Ramos (cell line): ENCODE measurements at regions not wholly inside any gene's neighbourhood (a gene's known extent, or its start where the extent isn't known, plus 50 kb on each side); places are given as distances from the start of the nearest gene placed in this dataset.
"Not testable (repeated sequence)": the region's sequence is repeated elsewhere in the genome, so short reads cannot be mapped to it uniquely, and the experiment has no call there.

ENCODE experiments used
- in situ Hi-C: fragments of 300-500 bp; cut with MboI; formaldehyde crosslinking; loops from one replicate; pipeline ENCODE4 v1.14.3; 2022; ENCODE audit warnings: low sequenced_read_pairs; ENCODE audit not compliant: unreplicated experiment

DNA sequence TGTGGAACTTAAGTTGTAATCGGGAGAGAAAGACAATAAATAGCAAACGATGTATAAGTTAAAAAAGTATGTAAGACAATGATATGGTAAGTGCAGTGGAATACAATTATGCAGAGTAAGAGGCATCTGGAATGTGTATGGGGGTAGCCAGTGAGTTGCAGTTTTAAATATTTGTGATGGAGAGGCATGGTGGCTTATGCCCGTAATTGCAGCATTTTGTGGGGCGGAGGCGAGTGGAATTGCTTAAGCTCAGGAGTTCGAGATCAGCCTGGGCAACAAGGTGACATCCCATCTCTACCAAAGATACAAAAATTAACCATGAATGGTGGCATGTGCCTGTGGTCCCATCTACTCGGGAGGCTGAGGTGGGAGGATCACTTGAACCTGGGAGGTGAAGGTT is 52.5 kb upstream of the WDFY3 start:
- in situ Hi-C loops = no loop called here

DNA sequence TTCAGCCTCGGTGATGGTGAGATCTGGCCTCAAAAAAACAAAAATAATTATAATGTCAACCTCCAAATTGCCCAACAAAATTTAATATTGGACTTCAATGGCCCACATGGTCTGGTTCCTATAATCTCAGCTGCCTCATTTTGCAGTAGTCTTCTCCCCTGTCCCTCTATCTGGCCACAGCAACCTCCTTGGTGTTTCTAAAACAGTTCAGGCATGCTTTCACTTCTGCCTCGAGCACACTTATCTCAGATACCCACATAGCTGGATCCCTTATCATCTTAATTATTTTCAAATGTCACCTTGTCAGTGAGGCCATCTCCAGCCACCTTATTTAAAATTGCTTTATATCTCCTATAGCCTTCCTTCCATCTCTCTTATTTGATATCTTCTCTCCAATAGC is 52.9 kb upstream of the WDFY3 start:
- in situ Hi-C loops = no loop called here

DNA sequence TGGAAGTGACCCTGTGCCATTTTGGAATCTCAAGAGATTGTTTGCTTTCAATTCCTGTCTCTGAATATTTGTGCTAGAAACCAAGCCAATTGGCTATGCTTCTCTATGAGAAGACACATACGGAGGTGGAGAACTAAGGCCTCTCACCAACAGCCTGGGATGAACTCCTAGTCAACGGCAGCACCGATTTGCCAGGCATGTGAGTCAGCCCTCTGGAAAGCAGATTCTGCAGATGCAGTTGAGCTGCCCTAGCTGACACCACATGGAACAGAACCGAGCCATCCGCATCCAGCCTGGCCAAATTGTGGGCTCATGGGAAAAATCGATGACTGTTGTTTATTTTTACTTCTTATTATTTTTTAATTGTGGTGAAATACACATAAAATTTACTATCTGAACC is 58.2 kb upstream of the WDFY3 start:
- in situ Hi-C loops = no loop called here

DNA sequence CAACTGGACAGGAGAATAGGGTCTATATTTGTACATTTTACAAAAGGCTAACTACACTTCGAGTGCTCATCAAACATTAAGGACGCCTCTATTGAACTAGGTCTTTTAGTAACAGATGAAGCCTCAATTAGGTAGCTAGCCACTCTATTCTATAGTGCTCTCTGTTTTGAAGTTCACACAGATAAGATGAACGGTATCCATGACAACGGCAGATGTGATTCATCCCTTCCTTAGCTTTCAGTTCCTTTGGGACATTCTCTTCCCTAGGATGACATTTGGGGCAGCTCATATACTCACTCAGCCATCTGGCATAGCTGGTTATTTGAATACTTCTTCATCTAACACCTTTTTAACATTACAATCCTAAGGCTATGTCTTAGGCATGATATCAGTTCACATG is 62.4 kb upstream of the WDFY3 start:
- in situ Hi-C loops = no loop called here

DNA sequence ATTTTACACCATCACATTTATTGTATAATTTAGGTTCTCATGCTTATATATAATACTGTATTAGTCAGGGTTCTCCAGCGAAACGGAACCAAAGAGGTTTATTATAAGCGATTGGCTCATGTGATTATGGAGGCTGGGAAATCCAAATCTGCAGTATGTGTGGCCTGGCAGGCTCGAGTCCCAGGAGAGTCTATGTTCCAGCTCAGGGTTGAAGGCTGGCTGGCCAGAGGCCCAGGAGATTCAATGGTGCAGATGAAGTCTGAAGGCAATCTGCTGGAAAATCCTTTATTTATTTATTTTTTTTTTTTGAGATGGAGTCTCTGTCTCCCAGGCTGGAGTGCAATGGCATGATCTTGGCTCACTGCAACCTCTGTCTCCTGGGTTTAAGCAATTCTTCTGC is 63.0 kb upstream of the WDFY3 start:
- in situ Hi-C loops = no loop called here

DNA sequence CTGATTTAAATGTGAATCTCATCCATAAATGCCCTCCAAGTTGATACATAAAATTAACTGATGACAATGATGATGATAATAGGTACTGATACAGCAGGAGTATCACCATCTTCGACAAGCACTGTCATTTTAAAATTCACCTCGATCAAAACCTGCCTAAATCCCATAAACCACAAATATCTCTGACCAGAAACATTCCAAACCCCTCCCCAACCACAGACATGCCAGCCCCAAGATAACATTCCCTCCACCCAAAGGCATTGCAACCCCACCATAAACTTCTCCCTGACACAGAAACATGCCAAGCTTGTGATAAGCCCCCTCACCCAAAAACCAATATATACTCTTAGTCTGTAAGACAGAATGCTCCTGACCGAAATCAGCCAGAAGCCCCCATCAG is 63.7 kb upstream of the WDFY3 start:
- in situ Hi-C loops = no loop called here

DNA sequence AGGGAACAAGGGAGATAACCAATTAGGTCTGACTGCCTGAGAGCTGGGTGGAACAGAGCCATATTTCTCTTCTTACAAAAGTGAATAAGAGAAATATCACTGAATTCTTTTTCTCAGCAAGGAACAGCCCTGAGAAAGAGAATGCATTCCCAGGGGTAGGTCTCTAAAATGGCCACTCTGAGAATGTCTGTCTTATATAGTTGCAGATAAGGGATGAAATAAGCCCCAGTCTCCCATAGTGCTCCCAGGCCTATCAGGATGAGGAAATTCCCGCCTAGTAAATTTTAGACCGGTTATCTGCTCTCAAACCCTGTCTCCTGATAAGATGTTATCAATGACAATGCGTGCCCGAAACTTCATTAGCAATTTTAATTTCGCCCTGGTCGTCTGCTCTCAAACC is 67.3 kb upstream of the WDFY3 start:
- in situ Hi-C loops = not testable (repeated sequence)

DNA sequence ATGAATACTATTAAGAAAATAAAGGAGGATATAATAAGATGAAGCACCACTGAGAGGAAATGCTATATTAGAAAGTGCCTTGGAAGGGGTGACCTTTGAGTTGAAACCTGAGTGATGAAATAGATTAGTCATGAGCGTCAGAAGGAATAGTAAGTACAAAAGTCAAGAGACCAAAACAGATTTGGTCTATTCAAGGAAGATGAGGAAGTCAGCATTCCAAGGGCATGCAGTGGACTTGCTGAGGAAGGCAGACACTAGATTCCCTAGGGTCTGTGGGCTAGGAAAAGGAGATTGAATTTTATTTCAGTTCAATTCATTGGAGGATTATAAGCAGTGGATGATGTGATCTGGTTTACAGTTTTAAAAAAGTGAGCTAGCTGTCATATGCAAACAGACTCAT is 73.0 kb upstream of the WDFY3 start:
- in situ Hi-C loops = no loop called here

DNA sequence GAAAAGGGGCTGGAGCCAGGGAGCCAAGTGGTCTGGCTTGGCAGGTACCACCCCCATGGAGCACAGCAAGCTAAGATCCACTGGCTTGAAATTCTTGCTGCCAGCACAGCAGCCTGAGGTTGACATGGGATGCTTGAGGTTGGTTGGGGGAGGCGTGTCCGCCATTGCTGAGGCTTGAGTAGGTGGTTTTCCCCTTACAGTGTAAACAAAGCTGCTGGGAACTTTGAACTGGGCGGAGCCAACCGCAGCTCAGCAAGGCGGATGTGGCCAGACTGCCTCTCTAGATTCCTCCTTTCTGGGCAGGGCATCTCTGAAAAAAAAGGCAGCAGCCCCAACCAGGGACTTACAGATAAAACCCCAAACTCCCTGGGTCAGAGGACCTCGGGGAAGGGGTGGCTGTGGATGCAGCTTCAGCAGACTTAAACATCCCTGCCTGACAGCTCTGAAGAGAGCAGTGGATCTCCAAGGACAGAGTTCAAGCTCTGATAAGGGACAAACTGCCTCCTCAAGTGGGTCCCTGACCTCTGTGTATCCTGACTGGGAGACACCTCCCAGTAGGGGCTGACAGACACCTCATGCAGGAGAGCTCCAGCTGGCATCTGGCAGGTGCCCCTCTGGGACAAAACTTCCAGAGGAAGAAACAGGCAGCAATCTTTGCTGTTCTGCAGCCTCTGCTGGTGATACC is 77.5 kb upstream of the WDFY3 start:
- in situ Hi-C loops = not testable (repeated sequence)

DNA sequence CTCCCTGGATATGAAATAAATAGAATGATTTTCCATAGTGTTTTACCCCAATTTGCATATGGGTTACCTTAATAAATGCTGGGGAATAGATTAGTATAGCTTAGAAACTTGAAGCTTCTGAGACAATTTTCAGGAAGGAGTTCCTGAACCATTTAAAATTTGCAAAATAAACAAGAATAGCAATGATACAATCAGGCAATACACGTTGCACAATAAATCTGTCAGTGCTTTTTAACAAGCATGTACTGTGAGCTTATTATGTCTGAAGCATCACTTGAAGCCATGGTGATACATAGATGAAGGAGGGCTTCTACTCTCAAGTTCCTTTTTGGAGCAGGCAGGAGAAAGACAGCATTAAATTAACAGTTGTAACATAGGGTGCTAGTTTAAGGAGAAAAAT is 84.2 kb upstream of the WDFY3 start:
- in situ Hi-C loops = no loop called here

DNA sequence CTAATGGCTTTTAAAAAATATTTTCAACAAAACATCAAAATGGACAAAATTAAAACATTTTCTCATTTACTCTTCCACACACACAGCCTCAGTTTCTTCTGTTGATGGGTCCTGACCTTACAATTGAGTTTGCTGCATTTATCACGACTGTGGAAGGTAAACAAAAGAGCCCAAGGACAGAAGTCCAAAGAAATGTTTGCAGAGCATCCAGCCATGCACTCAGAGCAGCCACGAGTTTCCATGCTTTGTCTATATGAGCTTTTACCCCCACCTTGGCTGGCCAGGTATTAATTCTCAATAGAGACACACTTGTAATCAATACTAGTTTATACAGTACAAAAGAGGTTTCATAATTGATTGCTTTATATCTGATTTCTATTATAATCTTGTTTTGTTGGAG is 85.0 kb upstream of the WDFY3 start:
- in situ Hi-C loops = no loop called here

DNA sequence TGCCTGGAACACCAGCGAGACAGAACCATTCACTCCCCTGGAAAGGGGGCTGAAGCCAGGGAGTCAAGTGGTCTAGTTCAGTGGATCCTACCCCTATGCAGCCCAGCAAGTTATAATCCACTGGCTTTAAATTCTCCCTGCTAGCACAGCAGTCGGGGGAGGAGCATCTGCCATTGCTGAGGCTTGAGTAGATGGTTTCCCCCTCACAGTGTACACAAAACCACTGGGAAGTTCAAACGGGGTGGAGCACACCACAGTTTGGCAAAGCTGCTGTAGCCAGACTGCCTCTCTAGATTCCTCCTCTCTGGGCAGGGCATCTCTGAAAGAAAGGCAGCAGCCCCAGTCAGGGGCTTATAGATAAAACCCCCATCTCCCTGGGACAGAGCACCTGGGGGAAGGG is 88.4 kb upstream of the WDFY3 start:
- in situ Hi-C loops = not testable (repeated sequence)

DNA sequence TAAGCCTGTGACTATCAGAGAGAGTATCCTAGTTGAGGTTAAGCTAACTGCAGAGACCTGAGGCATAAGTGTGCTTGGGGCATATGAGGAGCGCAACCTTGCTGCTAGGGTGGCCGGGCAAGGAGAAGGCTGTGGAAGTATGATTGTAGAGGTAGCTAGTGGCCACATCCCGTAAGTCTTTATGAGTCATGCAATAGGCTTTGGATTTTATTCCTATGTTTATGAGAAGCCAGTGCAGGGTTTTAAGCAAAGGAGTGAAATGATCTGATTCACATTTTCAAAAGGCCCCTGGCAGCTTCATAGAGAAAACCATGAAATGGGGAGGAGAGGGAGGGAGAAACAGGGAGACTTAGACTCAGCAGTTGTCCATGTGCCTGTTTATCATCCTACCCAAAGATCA is 92.1 kb upstream of the WDFY3 start:
- in situ Hi-C loops = no loop called here

DNA sequence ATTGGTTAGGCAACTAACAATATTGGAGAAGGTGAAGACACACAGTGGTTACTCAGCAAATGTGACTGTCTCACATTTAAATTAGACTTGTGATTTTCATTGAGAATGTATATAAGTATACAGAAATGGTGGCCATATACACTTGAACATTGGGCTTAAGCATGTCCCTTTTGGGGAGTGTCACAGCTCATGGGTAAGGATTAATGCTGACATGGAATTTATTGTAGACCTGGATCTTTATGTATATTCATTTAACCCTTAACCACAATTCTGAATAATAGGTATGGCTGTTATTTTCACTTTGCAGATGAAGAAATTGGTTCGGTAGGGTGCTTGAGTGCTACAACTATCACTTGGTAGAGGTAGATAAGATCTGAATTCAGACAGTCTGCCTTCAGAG is 95.5 kb upstream of the WDFY3 start:
- in situ Hi-C loops = no loop called here

DNA sequence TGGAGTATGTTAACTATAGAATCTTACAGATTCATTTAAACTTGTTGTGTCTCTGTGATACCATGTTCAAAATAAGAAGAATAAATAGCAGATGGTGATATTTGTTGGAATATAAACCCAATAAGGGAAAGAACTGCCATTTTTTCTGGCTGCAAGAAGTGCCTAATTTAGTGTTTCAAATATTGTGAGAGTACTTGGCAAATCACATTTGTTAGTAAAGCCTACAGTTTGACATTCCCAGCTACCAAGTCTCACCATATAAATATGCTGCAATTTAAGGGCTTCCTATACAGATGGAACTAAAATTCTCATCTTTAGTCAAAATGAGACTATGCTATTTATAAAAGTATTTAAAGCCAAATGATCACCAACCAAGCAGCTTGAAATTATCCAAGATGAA is 96.0 kb upstream of the WDFY3 start:
- in situ Hi-C loops = no loop called here

DNA sequence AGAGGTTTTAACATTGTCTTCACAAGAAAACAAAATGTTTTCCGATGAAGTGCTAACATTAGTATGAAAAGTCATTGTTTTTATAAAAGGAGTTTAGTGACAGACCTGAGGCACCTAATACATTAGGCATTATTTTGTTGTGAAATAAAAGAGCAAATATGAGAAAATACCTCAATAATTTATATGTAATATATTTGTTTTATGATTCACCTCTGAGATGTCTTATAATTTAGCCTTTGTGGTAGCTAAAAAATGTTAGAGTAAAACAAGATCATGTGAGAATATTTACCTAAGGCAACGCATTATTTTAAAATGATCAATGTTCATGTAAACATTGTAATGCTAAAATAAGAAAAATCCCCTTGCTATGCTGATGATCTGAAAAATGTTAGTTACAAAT is 100.9 kb upstream of the WDFY3 start:
- in situ Hi-C loops = no loop called here

DNA sequence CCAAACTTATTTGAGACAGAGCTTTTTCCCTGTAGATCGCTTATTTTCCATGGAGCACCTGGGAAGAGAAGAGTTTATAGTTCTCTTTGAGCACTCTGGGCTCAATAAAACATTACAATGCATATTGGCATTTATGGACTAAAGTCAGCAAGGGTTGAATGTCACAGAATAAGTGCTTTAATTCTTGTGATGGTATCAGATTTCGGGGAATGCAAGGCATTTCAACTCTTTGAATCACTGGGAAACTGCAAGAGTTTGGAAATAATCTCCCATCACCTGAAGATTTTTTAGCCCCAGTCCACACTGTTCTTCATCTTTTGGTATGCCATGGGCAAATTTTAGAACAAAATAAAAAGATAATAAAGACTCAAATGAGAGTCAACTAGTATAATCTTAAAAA is 111.5 kb upstream of the WDFY3 start:
- in situ Hi-C loops = no loop called here

DNA sequence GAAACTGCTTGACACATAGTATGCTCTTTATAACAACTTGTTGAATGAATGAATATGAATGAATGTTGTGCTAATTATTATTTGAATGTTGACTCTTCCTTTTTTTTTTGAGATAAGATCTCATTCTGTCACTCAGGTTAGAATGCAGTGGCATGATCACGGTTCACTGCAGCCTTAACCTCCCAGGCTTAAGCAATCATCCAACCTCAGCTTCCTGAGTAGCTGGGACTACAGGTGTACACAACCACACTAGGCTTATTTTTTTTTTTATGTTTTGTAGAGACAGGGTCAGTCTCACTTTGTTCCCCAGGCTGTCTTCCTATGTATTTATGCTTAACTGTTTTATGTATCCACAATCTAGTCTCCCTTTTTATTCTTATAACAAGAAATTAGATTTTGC is 114.7 kb upstream of the WDFY3 start:
- in situ Hi-C loops = no loop called here

DNA sequence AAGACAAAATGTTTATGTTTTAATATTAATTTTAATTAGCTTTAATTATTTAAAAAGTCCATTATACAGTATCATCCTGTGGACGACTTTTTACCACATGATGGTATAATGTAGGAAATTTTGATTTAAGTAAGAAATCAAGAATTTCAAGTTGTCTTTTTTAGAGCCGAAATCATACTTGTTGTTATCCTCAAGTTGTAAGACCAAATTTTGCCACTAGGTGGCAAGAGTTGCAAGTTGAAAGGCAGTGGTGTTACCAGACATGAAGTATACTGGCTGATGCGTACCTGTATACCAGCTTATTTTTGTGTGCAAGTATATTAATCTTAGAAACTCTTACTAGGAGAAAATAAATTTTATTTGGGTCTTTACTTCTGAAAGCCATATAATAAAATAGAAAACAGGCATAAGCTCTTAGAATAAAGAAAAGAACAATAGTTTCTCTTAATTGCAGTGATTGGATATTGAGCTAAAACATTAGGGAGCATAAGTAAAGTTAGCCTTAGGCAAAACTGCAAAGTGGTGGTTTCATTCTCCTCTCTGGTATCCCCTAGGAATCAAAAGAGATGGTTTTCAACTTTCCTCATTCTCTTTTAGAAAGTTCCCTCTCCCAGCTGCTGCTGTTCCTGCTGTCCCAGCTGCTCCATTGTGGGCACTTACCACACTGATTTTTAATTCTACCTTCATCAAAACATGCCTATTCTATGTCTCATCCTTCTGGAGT is 118.0 kb upstream of the WDFY3 start:
- in situ Hi-C loops = no loop called here

DNA sequence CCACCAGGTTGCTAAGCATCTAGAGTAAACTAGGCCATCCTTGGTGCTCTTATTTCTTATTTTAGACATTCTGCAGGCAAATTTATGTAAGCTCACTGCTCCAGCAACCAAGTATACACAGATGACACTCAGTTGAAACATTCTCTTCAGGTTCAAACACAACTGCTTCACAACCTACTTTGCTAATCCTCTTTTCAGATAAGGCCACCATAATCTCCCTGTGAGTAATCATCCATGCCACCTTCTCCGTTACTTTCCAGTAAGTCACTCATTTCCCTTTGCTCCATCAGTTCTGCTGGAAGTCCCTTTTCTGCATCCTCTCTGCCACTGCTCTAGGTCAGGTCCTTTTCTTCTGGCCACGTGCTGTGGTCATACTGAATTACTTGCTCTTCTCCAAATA is 120.2 kb upstream of the WDFY3 start:
- in situ Hi-C loops = no loop called here

DNA sequence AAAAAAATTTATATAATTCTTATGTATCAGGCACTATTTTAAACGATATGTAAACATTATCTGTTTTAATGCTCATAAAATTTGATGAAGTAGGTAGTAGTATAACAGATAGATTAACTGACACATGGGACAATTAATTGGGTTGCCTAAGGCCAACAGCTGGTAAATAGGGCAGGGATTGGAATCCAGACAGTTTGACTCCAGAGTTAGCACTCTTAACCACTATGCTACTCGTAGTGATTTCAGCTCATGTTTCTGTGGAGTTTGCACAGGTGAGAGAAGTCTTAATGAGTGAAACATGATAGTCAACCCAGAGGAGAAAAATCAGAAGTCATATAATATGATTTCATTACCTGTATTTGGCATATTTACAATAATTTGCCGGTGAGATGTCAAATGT is 126.0 kb upstream of the WDFY3 start:
- in situ Hi-C loops = no loop called here

DNA sequence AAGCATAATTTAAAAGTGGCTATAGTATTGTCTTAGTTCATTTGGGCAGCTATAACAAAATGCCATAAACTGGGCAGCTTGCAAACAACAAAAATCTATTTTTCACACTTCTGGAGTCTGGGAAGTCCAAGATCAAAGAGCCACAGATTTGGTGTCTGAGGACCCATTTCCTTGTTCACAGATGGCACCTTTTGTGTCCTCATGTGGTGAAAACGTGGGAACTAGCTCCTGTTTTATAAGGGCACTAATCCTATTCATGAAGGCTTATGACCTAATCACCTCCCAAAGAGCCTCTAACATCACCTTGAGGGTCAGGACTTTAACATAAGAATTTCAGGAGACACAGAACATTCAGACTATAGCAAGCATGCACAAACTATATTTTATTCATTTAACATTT is 126.5 kb upstream of the WDFY3 start:
- in situ Hi-C loops = no loop called here
